GM04503 (cell line): ENCODE measurements at regions not wholly inside any gene's neighbourhood (a gene's known extent, or its start where the extent isn't known, plus 50 kb on each side); places are given as distances from the start of the nearest gene placed in this dataset.

Experiments
- DNase-seq: peaks from one replicate; pipeline ENCODE4 v3.0.0-alpha.2; 2012; ENCODE audit warnings: low read depth

GRCh38 chr2:9681427-9681817, 50.6 kb upstream of the YWHAQ start:
- DNase-seq = no peak

GRCh38 chr2:9685637-9686036, 54.8 kb upstream of the YWHAQ start:
- no peak for DNase-seq

- no peak for DNase-seq
Observed at GRCh38 chr2:9686061-9686460, 55.3 kb upstream of the YWHAQ start.

GRCh38 chr2:9690252-9690651, 59.5 kb upstream of the YWHAQ start:
- no peak for DNase-seq

- DNase-seq = no peak
Observed at GRCh38 chr2:9690716-9691498, 60.1 kb upstream of the YWHAQ start.

GRCh38 chr2:9692456-9693195, 61.8 kb upstream of the YWHAQ start:
- no peak for DNase-seq

GRCh38 chr2:9693196-9693491, 62.3 kb upstream of the YWHAQ start:
- peak; percentile 70 for DNase-seq

- DNase-seq = no peak
Observed at GRCh38 chr2:9693646-9694045, 62.8 kb upstream of the YWHAQ start.

- no peak for DNase-seq
Observed at GRCh38 chr2:9694661-9695234, 64.0 kb upstream of the YWHAQ start.

GRCh38 chr2:9695941-9696340, 65.1 kb upstream of the YWHAQ start:
- no peak for DNase-seq

- DNase-seq = no peak
Observed at GRCh38 chr2:9696731-9697130, 65.9 kb upstream of the YWHAQ start.

- DNase-seq = no peak
Observed at GRCh38 chr2:9697909-9698308, 67.1 kb upstream of the YWHAQ start.

- DNase-seq = peak; percentile 49
Observed at GRCh38 chr2:9699139-9700108, 68.6 kb upstream of the YWHAQ start.

GRCh38 chr2:9700109-9700495, 69.3 kb upstream of the YWHAQ start:
- DNase-seq = no peak

GRCh38 chr2:9702604-9703084, 71.8 kb upstream of the YWHAQ start:
- no peak for DNase-seq

GRCh38 chr2:9703085-9703678, 72.4 kb upstream of the YWHAQ start:
- peak; percentile 92 for DNase-seq

- peak; percentile 60 for DNase-seq
Observed at GRCh38 chr2:9703701-9704221, 73.0 kb upstream of the YWHAQ start.

GRCh38 chr2:9704600-9704999, 73.8 kb upstream of the YWHAQ start:
- DNase-seq = no peak

- DNase-seq = no peak
Observed at GRCh38 chr2:9705196-9705595, 74.4 kb upstream of the YWHAQ start.

GRCh38 chr2:9707008-9707407, 76.2 kb upstream of the YWHAQ start:
- DNase-seq = no peak

- DNase-seq = no peak
Observed at GRCh38 chr2:9707611-9708160, 76.9 kb upstream of the YWHAQ start.
